ENCODE measurements at regions not wholly inside any gene's neighbourhood (a gene's known extent, or its start where the extent isn't known, plus 50 kb on each side); places are given as distances from the start of the nearest gene placed in this dataset.

DNA sequence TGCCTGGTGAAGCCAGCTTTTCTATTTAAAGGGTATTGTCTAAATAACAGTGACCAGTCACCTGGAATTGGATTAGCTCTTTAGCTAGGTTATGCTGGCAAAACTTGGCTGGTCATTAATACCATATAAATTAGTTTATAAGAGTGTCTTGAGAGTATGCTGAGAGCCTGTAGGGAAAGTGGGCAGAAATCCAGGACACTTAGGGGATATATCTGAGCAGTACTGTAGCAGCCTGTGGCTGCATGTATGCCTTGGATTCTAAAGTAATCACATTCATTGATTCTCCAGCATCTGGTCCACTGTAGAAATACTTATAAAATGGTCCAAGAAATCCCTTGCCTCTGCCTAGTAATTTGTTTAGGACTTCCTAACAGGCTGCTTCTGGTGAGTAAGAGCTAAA lies 288.9 kb upstream of the DMAC1 start:
- TF ChIP-seq EZH2phosphoT487 (conservative IDR thresholded peaks at IDR 0.05; ENCODE audit: low read length) (no peak), CTCF (IDR thresholded peaks at IDR 0.05; ENCODE audit: insufficient read depth, low read length, poor library complexity, severe bottlenecking) (no peak)
